SU-DHL-6 (cell line): ENCODE measurements at regions not wholly inside any gene's neighbourhood (a gene's known extent, or its start where the extent isn't known, plus 50 kb on each side); places are given as distances from the start of the nearest gene placed in this dataset.

Experiments used
- EZH2phosphoT487 ChIP-seq: fragments of 200-600 bp; sonication (generic), shearing (Covaris generic); conservative IDR thresholded peaks from 2 replicates; pipeline ENCODE4 v1.6.1; 2018; ENCODE audit warnings: mild to moderate bottlenecking, antibody characterized with exemption, low read length, moderate library complexity, mixed read lengths
- TF ChIP-seq, protein P1 (sequence below): fragments of 200-600 bp; sonication (generic); IDR thresholded peaks from one replicate; pipeline ENCODE4 v1.5.1; 2017; ENCODE audit warnings: antibody characterized with exemption, mild to moderate bottlenecking, low read length, moderate library complexity; ENCODE audit not compliant: insufficient read depth, poor library complexity, severe bottlenecking

GRCh38 chr6:113540466-113540865 is 316.7 kb upstream of the MARCKS start:
- TF ChIP-seq, protein P1, sequence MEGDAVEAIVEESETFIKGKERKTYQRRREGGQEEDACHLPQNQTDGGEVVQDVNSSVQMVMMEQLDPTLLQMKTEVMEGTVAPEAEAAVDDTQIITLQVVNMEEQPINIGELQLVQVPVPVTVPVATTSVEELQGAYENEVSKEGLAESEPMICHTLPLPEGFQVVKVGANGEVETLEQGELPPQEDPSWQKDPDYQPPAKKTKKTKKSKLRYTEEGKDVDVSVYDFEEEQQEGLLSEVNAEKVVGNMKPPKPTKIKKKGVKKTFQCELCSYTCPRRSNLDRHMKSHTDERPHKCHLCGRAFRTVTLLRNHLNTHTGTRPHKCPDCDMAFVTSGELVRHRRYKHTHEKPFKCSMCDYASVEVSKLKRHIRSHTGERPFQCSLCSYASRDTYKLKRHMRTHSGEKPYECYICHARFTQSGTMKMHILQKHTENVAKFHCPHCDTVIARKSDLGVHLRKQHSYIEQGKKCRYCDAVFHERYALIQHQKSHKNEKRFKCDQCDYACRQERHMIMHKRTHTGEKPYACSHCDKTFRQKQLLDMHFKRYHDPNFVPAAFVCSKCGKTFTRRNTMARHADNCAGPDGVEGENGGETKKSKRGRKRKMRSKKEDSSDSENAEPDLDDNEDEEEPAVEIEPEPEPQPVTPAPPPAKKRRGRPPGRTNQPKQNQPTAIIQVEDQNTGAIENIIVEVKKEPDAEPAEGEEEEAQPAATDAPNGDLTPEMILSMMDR = no peak
- no peak for TF ChIP-seq EZH2phosphoT487
